ENCODE measurements at regions not wholly inside any gene's neighbourhood (a gene's known extent, or its start where the extent isn't known, plus 50 kb on each side); places are given as distances from the start of the nearest gene placed in this dataset.

DNA sequence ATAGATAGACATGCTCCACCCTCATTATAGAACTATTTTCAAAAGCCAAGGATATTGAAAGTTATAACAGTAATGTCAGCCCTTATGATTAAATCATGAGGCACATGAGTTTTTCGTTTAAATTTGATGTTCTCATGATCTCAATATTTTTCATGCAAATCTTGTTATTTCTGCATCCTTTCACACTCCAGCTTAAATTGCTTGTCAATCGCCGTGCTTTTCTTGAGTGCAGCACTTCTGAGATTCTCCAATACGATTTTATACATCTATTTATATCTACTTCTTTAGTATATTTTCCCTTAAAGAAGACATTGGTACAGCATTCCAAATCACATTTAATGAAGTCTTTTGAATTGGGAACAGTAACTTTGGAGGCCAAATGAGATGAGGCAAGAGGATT lies 171.2 kb upstream of the GBE1 start:
- DNase-seq, result no peak

DNA sequence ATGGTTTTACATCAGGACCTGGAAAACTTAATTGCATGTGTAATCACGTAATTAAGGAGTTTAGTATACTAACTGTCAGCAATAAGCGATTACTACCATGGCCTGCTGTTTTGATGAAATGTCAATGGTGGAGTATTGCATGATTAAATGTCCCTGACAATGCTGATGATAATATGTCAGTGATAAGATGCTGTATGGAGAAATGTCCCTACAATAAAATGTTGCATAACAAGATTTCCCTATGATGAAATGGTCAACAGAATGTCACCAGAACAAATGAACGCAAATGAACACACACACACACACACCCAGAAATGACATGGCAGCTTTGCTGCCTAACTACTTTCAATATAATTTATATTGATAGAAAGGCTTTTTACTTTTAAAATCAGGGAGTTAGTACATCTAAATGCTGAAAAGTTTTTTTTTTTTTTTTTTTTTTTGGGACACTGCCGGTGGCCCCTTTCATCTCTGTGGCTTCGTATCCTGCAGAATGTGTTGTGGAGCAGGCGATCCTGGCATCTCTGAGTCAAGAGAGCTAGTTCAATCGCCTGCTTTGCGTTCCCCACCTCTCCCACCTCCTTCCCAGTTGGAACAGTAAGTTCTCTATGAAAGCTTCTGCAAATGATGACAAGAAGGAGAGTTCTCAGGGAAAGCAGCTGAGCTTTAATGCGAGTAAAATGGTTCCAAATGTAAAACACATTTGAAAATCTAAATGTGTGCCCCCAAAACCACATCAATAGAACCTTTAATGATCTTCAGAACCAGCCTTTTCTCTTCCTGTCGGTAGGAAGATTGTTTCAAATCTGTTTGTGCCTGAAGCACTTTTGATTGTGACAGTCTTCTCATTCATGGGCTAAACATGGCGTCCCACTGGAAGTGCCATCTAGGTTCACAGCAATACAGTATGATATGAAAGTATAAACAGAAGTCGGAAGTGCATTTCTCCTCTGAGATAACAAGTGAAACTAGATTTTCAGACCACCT lies 170.1 kb upstream of the GBE1 start:
- DNase-seq, result no peak

DNA sequence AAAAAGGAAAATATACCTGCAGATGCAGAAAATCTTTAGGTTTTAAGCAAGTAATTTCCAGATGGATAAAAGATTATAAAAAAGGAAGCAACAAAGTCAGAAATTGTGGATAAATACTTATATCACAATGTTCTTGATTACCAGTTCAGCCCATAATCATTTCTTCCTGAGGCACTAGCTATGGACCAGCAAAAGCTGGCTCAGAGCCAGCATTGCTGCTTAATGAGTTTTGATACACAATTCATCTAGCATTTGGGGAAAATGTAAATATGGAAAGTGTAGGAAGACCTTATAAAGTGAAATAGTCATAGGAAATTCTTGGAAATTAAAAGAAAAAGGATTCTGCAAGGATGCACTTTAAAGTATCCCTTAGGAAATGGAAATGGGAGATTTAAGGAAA lies 168.3 kb upstream of the GBE1 start:
- DNase-seq, result no peak

DNA sequence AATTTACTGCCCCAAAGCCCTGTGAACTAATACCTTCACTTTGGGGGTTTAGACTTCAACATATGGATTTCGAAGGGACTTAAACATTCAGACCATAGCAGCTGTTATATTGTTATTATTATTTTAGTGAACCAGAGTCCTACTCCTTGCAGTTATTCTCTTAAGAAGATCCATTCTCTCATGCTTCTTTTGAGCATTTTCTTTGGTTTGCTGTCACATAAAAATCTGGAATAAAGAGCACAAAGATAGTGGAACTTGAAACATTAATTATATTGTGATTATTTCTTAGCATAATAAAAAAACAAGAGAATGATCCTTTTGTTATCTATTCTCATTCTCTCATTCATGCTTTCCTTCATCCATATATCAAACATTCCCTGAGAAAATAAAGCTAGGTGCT lies 166.4 kb upstream of the GBE1 start:
- DNase-seq, result no peak

DNA sequence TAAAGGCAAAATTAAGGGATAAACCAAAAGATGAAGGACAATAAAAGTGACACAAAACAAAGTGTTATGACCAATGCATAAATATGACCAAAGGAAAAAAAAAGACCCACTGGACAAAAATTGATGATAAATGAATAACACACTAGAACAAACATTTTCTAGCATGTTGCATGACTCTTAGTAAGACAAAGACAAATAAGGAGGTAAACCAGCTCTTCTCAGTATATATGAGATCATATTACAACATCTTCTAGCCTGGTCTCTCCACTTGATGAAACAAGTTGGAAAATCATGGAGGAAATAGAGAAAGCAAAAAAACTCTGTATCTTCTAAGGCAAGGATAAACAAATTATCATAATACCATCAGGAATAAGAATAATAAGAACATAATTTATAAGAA lies 163.9 kb upstream of the GBE1 start:
- DNase-seq, result no peak

DNA sequence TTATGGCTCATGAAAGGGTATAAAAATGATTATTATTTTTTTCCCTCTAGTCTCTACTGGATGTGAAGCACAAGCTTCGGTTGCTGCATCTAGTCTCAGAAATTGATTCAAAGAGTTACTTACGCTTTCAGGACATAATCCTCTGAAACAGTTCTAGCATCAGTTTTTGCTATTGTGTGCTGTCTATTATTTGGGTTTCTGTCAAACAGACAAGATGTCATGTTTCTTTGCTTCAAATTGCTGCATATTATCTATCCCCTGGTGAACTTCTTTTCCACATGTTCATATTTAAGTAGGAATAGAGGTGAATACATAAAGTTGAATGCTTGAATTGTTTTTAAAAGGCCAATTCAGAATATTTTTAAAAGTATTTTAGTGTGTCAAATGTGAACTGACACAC lies 161.6 kb upstream of the GBE1 start:
- no peak for DNase-seq

DNA sequence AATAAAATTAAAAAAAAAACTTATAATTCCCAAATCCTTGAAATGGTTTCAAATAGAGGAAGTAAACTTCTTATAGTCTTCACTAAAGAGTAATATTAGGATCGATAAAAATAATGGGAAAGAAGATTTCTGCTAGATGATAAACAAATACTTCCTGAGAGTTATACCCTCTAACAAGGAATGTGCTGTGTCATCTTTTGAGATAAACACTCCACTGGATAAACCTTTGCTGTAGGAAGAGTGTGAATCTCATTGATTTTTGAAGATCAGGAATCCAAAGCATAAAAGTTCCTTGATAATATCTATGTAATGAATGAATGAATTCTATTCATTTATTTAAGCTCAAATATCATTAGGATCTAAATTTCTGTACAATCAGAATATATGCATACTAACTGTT lies 161.0 kb upstream of the GBE1 start:
- no peak for DNase-seq

DNA sequence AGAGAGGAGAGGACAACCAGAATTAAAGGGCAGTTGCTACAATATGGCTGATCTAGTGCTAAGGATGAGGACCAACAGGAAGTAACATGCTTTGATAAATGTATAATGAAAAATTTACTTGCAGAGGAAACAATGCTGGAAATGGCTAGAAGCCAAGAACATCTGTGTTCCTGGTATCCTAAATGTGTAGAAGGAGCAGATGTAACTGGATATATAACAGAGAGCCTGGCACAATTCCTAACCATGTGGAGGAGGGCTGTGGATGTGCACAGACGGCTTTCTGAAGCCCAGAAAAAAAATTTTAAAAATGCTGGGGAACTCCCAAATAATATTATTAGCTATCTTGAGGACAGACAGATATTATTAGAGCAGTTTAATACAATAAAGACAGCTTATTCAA lies 159.4 kb upstream of the GBE1 start:
- no peak for DNase-seq

DNA sequence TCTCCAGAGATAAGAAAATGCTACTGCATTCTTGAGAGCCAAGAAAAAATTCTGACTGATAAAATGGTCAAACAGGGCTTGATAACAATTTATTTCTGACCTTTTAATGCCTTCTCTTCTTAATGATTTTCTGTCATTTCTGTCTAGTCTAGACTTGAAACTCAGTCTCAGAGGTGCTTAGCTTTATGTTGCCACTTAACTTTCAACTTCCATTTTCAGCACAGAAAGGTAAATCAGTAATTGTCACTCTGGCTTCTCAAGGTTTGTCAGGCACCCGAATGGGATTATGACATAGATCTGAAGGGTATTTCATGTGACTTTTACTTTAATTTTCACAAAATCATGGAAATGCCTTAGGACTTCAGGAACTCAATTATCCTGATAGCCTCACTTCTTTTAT lies 155.4 kb upstream of the GBE1 start:
- DNase-seq, result no peak

DNA sequence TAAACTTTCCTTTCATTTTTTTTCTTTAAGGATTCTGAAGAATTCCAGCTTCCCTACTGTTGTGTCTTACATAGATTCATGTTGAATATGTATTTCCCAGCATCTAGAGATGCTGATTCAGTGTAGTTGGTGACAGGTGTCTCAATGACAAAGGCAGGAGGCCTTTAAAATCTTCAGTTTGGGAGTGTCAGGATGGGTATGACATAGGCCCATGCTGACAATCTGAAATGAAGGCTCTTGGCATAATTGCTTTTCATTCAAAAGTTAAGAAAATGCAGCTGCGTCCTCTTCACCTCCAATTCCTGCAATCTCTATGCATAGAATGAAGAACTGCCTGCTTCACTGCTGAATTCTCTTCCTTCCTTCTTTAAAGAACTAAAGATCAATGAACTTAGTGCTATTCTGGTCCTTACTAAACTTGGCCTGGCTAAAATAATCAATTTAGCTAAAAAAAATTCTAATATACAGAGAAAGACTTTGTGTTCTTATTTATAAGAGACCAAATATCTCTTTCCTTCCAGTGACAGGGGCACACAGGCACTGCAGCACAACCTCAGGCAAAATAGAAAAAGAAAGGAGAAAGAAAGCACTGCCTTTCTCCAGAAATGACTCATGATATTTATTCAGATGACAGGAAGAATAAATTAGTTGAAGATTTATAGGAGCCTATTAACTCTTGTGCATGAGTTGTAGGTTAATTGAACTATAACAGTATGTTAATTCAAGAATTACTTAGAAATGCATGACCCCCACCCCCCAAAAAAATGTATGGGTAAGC lies 152.6 kb upstream of the GBE1 start:
- no peak for DNase-seq

DNA sequence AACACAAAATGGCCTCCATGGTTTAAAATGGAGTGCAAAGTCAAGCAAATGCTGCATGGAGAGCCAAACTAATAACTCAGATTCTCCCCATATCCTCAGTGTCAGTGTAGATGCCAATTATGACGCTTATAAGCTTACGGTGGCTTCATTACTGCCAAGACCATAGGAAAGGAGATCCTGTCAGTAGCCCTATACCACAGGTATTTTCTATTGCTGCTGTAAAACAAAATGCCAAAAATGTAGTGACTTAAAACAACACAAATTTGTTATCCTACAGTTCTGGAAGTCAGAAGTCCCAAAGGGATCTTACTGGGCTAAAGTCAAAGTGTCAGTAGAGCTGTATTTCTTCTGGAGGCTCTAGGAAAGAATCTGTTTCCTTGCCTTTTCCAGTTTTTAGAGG lies 149.8 kb upstream of the GBE1 start:
- DNase-seq, result no peak

DNA sequence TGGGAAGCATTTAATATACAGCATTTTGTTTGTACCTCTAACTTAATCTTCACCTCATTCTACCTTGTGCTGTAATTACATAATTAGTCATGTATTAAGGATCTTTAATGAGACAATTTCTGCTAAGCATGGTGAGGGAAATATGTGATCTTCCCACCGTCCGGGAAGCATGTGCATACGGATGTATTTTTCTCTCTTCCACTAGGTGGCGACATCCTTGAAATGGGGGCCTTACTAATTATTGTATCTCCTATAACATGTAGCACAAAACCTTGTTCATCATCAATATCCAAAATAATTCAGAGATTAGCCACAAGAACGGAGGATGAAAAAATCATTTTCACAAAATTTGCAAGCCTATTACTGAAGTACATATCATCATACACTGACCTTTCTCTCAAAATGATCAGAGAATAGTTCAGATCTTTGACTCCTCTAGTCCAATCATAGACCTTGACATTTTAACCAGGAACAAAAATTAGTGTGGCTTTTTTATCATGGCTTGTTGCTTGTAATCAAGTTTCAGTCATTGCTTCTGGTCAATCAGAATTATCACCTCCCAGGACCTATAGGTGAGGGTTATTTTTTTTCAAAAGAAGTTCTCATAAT lies 148.9 kb upstream of the GBE1 start:
- no peak for DNase-seq

DNA sequence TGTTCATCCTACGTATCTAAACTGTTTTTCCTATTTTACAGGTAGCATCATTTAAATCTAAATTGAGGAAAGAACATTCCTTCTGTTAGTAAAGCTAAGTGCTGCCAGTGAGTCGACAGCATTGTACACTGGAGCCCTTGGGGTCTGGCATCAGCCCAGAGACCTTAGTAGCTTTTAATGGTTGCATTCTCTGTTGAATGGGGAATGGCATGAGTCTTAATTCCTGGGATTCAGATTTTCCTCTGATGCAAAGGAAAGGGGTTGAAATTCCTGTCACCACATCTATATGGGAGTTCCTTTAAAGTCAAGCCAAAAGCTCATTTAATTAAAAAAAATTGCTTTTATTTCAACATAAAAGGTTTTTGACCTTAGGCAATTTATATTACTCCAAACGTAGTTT lies 148.4 kb upstream of the GBE1 start:
- no peak for DNase-seq

DNA sequence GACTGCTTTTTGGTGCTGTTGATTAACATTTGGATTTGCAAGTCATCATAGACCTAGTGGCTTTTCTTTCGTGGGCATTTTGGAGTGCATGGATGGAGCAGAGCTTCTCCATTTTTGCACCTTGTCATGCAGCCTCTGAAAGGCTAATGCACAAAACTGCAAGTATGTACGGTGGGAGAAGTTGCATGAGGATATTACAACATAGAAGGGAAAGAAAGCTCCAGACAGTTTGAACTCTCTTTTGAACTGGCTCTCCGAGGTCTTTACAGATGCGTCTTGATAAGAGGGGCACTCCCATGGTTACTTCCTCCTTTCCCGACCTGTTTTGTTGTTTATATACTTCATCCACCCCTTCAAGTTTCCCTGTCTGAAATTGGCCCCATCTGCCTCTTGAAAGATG lies 147.1 kb upstream of the GBE1 start:
- DNase-seq, result no peak

DNA sequence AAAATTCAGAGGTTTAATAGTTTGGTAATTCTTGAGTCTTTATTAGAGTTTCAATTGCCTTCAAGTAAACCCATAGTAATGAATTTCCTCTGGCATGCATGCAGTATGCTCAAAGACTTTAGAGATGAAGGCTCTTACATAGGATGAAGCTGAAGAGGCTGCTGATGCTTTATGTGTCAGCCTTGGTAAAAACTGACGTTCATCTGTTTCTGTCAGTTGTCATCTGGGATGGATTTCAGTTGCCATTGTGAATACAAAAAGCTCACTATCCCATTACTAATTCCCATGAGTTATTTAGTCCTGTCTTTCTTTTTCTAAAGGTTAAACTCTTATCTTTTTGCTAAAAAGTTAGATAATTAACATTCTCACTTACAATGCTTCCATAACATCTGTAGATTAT lies 136.9 kb upstream of the GBE1 start:
- no peak for DNase-seq

DNA sequence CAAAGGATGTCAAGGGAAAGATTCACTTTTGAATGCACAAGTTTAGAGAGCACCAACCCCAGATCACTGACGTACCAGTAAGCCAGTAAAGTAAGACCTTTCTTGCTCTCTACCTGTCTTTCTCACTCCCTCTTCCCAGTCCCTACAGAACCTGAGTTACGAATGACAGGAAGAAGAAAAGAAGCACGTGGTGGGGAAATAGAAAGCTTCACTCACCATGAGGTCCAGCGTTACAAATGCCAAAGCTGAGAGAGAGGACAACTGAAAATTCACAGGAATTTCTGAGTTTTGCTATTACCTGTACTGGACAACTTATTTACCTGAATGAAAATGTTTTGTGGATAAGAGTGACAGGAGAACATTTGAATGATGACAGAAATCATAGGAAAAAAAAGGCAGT lies 133.2 kb upstream of the GBE1 start:
- DNase-seq, result no peak

DNA sequence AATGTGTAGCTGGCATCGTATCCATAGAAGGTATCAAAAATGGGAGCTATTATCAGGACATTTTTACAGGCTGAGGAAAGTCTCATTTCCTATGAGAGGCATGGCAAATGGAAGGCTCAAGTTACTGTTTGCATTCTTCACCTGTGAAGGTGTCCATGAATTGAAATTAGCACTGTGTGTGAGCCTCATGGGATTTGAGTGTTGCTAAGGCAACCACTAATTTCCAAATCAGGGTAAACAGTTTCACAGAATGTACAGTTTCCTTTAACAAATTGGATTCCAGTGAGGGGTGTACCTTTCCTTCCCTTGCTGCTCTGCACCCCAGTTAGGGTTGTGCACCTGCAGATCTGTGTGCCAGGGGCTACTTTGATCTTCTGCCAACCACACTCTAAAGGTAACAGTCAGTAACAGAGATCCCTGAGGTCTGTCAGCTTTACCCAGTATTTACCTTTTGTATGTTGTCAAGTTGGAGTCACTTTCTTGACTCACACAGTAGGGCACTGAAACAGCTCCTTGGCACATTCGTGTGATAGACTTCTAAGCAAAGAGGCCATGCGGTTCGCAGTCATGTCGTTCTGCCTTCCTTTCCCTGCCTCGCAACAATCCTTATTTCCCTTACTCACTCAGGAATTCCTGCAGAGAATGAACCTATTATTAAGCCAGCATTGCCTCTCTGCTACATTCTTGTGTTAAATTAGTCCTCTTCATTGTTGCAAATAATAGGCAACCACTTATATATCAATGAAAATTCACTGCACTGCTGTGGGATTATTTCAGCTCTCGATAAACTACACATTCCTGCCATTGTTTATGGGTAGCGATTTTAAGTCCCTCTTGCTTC lies 129.8 kb upstream of the GBE1 start:
- no peak for DNase-seq

DNA sequence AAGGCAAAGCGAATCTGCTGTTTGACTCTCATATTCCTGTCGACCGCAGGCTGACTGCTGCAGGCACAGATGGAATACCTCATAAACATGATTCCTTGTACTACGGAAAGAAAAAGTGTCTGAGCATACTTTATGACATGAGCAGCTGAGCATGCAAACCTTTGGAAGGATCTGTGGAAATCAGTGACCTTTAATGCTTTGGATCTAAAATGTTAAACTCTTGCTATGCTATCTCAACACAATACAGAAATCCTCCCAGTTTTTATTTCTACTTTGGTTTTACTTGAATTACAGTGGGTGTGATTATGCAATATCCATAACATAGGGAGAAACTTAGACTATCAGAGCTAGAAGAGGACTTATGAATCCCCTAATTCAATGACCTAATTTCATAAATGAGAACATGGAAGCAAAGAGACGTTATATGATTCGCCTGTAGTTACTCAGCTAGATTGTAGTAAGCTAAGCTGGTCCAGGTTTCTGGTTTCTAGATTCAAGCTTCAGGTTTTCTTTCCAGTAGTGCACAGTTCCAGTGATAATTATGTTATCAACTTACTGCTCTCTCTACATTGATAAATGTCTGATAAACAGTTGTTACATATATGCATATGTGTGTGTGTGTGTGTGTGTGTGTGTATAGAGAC lies 127.6 kb upstream of the GBE1 start:
- no peak for DNase-seq

DNA sequence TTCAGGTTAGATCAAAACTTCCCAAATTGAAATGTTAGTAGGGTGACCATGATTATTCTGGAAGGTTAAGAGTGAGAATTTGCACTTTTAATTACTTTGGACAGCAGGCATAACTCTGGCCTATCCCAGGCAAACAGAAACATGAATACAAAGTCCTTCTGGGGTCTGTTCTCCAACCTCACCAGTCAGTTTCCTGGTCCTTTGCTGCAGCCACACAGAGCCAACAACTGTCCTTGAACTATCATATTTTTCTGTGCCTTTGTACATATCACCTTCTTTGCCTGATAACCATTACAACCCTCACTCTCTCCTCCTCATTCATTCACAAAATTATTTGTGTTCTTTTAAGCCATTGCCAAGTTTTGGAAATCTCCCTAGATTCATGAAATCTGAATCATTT lies 126.0 kb upstream of the GBE1 start:
- no peak for DNase-seq

DNA sequence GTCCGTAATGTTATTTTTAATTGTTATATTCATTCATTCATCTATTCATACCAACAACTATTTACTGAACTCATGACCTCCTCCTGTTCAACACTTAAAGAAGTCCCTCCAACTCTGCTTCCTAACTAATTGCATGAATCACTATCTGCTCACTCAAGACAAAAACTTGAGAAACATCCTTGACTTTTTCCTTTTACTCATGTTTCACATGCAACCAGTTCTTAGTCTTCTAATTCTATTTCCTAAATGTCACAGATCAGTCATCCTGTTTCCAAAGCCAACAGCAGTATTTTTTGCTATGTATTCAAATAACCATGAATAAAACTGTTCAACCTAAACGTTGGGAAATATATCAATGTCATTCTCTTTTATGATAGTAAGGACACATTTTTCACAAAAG lies 124.6 kb upstream of the GBE1 start:
- no peak for DNase-seq

DNA sequence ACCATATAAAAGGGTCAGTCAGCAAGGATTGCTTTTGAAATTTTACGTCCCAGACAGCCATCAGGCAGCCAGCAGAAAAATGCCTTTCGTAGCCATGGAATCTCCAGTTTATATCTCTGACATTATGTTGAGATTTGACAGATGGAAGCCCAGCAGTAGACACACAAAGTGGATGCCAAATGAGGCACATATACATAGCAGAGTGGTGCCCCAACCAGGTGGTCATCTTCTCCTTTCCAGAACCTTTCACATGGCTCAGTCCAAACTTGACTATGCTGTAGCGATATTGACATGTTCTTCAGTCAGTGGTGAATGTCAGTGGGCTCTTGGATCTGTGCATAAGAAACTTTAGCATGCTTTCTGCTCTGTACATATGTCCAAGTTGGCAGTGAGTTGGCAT lies 123.3 kb upstream of the GBE1 start:
- no peak for DNase-seq

DNA sequence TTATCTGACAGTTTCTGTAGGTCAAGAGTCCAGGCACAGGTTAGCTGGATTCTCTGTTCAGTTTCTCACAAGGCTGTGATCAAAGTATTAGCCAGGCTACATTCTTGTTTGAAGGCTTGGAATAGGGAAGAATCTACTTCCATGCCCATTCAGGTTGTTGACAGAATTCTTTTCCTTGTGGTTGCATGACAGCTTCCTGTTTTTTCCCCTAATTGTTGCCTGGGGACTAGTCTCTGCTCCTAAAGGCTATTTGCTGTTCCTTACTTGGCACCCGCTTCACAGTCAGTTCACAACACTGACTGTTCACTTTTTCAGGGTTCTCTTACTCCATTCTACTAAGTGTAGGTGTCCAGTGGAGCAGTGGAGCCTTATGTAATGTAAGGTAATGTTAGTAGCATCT lies 115.4 kb upstream of the GBE1 start:
- no peak for DNase-seq

All from NCI-H1417 treated with DMSO at 0.1 percent for 48 hours (cell line).